ENCODE measurements at regions not wholly inside any gene's neighbourhood (a gene's known extent, or its start where the extent isn't known, plus 50 kb on each side); places are given as distances from the start of the nearest gene placed in this dataset.

DNA sequence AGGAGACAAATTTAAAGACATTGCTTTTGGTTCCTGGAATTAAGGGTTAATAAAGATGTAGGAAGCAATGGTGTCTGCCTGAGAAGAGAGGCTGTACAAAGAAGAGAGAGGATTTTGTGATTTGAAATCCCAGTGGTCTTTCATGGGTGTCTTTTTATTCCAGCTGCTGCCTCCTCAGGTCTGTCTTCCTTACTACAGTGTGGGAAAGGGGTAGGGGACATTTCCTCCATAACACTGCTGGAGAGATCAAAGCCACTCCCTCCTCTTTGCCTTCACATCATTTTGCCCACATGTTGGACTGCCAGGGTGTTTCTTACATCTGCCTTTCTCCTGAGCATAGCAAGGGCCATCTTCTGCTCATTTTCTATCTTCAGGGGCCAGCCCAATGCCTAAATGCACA lies 348.5 kb downstream of the EN1 start:
- DNase-seq, result no peak

GRCh38 chr2:118496870-118497611 lies 350.4 kb downstream of the EN1 start:
- DNase-seq, result no peak

- DNase-seq, result no peak
These were observed 351.0 kb downstream of the EN1 start for GRCh38 chr2:118496467-118496866.

- no peak for DNase-seq
These were observed 352.2 kb downstream of the EN1 start for GRCh38 chr2:118495290-118495689.

DNA sequence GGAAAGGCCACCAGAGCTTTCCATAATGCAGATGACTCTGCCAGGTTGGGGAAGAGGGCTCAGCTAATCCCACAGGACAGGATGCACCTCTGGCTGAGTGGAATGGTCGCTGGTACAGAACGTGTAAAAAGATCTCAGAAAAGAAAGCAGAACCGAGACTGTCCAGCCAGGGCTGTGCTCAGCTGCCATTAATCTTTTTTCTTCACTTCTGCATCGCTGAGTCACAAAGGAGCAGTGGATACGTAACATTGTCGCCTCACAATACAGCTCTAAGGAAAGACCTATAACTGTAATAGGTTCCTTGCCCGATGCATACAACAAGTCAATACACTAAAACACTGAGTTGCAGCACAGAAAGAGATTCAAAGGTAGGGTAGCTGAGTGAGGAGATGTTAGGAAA lies 354.2 kb downstream of the EN1 start:
- no peak for DNase-seq

DNA sequence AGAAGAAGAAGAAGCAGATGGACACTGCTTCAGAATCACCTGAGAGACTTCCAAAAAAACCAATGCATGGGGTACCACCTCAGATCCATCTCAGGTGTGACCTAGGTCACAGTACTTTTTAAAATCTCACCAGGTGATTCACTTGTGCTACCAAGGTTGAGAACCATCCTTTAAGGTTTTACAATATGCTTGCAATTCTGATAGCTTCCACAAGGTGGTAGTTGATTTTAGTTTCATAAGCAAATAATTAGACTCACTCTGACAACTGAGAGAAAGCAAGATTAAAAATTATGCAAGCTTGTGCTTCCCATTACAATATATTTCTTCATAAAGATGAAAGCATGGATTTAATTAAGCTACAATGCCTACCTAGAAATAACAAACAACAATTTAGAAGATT lies 355.1 kb downstream of the EN1 start:
- DNase-seq, result no peak

DNA sequence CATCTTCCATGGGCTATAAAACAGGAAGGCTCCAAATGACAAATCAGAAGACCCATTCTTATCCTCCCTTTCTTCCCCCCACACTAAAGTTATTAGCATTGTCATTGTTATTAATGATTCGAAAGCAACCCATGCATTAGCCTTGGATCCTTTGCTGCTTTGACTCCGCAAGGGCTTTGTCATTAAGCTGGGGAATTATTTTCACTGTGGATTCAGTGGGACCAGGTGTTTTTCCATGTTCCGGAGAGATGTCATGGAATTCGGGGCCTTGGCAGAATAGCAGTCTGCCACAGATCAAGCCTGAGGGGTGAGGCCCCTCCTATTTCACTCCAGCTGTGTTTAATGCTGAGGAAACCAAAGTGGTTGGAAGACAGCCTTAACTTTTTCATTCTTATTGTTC lies 357.1 kb downstream of the EN1 start:
- DNase-seq, result no peak

DNA sequence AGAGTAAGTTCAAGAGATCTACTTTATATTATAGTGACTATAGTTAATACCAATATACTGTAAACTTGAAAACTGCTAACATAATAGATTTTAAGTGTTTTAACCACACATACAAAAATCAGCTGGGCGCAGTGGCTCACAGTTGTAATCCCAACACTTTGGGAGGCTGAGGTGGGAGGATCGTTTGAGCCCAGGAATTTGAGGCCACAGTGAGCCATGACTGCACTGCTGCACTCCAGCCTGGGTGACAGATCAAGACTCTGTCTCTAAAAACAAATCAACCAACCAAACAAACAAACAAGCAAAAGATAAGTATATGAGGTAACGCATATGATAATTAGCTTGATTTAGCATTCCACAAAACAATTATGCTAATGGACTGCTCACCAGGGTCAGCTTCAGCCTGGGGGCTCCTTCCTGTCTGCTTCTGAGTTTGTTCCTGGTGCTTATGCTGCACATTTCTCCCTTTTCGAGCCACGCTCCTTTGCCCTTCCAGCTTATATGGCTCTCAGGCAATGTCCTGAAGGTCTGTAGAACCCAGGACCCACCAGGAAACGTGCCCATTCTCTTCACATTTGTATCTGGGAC lies 357.6 kb downstream of the EN1 start:
- no peak for DNase-seq

GRCh38 chr2:118481299-118481698 lies 366.1 kb downstream of the EN1 start:
- DNase-seq, result no peak

DNA sequence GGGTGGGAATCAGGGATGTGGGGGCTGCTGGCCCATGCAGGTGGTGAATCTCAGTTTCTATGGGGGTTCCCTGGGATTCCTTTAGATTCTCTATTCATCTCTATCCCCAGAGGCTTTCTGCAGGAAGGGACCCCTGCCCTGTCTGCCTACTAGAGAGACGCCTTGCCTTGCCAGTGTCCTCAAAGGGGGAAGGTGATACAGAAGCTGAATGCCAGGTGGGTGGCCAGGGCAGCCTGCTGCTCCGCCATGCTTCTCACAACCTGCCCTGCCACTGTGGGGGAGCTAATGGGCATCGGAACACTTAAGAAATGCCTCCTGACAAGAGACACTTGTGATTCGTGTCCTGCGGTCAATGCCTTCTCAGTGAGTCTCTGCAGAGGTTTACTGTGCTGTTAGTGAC lies 368.4 kb downstream of the EN1 start:
- DNase-seq, result no peak

GRCh38 chr2:118477111-118477862 lies 370.2 kb downstream of the EN1 start:
- DNase-seq, result no peak

DNA sequence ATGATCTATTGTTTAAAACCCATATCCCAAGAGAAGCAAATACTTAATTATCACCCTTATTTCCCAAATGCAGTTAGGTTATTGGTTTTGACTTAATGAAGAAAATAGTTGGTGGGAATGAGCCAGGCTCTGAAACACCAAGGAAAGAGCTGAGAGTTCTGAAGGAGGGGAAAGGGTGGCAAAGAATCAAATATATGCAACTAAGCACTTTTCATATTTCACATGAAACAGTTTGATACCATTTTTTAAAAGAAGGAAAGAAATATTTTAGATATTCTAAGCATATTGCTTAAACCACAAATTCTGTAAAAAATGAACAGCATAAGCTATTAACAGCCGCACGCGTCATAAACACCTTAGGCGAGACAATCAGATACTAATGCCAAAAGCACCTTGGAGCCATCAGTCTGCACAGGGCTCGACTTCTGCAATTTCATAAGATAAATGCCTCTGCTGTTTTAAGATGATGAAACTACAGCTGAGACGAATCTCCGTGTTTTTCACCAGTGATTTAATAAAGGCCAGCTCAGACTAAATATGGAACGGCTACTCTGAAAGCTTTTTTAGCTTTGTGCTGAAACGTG lies 371.7 kb downstream of the EN1 start:
- no peak for DNase-seq

DNA sequence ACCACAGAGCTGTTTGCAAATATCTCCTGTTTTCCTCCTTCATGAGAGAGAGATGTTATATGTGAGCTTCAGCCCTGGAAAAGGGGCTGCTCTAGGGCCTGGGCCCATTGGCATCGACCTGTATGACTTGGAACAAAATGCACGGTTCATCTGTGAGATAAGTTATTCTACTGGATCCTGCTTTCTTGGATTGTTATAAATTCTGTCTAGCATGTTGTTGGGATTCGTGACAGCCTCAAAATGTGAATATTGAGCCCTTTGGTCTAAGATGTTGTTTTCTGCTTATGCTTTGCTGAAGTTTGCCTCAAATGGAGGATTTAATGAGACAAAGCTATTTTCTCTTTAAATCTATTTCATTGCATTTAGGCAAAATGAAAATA lies 372.9 kb downstream of the EN1 start:
- no peak for DNase-seq

GRCh38 chr2:118473846-118474540 lies 373.5 kb downstream of the EN1 start:
- no peak for DNase-seq

DNA sequence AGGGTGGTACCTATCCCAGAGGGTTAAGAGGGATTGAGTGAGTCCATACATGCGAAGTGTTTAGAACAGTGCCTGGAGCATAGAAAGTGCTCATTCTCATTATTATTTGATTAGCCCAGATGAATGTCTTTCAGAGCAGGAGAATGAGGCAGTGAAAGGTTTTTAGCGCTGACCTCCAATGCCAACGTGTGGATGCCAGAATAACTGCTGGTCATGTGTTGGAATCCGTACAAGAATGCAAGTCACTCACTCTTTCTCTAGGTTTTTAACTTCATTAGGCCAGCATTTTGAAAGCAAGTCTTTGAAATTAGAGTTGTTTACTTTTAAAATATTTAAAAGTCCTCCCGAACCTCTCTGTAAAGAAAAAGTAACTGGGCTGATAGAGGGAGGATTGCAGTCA lies 374.2 kb downstream of the EN1 start:
- no peak for DNase-seq

DNA sequence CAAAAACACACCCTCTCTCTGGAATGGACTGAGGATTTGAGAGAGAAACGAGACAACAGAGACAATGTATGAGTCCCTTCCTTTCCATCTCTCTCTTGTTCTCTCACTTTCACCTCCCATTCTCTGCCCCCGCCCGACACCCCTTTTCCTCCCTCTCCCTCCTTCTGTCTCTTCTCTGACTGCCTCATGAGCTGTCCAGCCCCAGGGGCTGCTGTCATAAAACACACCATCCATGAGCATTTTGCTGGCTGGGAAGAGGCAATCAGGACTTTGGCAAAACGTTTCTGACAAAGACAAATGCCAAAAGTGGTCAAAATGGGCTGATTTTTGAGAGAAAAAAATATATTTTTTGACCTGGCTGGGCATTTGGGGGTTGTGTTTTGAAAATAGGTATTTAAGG lies 377.2 kb downstream of the EN1 start:
- no peak for DNase-seq

- no peak for DNase-seq
These were observed 378.3 kb downstream of the EN1 start for GRCh38 chr2:118469103-118469502.

DNA sequence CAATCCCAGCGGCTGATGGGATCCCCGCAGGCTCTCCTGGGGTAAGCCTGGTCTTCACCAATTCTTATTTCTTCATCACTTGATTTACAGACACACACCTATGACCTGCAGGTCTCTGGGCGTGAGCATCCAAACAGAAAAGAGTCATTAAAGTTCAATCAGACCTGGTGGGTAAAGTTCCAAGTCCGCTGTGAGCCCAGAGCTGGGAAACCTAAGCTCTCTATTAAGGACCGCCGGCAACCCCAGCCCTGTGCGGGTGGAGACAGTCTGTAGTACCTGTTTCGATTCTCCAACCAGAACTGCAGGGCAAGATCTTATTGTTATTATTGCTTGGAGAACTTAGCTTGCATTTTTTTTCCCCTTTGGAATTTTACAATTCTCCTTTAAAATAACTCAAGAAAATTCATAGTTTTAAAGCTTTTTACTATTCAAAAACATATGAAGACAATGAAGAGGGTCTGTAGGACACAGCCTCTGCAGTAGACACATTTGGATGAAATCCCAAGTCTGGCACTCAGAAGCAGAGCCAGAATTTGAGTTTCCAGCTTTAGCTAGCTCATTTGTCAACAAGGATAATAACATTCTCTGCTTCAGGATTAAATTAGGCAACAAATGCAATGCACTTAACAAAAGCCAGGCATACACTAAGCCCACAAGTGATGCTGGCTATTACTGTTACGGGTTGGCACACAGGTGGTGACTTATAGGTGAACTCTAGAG lies 376.4 kb downstream of the INSIG2 start:
- DNase-seq, result no peak

DNA sequence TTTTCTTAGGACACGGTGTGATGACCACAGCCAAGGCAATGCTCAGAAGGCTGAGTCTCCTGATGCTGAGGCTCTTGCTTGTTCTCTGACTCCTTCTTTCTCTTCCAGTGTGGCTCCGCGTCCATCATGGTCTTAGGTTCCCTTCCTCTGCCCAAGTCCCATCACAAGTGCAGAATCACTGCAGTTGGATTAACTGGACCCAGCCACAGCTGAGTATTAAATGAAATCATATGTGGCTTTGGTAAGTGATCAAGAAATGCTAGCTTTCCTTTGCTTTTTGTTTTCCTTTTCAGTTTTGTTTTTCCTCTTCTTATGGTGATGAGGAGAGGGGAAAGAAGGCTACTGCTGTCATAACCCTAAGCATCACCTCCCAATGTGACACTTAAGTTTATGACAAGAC lies 375.8 kb downstream of the INSIG2 start:
- DNase-seq, result no peak

DNA sequence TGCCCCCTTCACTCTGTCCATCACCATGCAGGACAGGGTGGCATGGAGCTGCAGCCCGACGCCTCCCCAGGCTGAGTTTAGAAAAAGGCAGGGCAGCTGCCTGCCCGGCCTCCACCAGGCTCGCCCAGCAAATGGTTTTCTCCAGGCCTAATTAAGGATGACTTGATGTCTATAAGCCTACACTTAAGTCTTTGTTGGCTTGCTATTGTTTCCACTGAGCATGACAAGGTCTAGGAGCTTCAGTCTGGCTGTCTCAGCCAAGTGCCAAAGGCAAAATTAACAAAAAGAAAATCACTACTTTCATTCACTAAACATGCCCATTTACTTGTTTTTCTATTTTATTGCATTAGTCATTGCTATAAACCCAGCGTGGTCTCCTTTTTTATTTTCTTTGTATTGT lies 372.2 kb downstream of the INSIG2 start:
- no peak for DNase-seq

- no peak for DNase-seq
These were observed 371.2 kb downstream of the INSIG2 start for GRCh38 chr2:118459426-118459825.

GRCh38 chr2:118457951-118458350 lies 369.7 kb downstream of the INSIG2 start:
- no peak for DNase-seq

- no peak for DNase-seq
These were observed 361.1 kb downstream of the INSIG2 start for GRCh38 chr2:118449401-118449800.
